ENCODE measurements at regions not wholly inside any gene's neighbourhood (a gene's known extent, or its start where the extent isn't known, plus 50 kb on each side); places are given as distances from the start of the nearest gene placed in this dataset.

GRCh38 chr6:165752451-165752850 lies 89.4 kb upstream of the PDE10A start:
- no peak overlapping the region for H3K4me3 ChIP-seq
- no peaks in the 10 kb centered on the region for H3K9me3 ChIP-seq
- no peaks in the 10 kb centered on the region for H3K36me3 ChIP-seq
- no peak overlapping the region for H3K27ac ChIP-seq
- no peak for DNase-seq (ENCODE audit: low spot score in 2 of 2)
- WGBS: 90% methylated on average over 3 of the region's 3 CpGs
- H3K4me1 ChIP-seq: no peaks in the 10 kb centered on the region
- TF ChIP-seq CTCF (IDR thresholded peaks at IDR 0.05): no peak
- TF ChIP-seq POLR2AphosphoS5 (IDR thresholded peaks at IDR 0.05): no peak
- no peak for TF ChIP-seq POLR2A (IDR thresholded peaks at IDR 0.05)
- no peak for TF ChIP-seq EP300 (IDR thresholded peaks at IDR 0.05)
- no peaks in the 10 kb centered on the region for H3K27me3 ChIP-seq

- WGBS: 79% methylated on average over 7 of the region's 7 CpGs
- no peak overlapping the region for H3K27ac ChIP-seq
- no peak overlapping the region for H3K4me3 ChIP-seq
- no peaks in the 10 kb centered on the region for H3K9me3 ChIP-seq
- TF ChIP-seq POLR2A (IDR thresholded peaks at IDR 0.05) (no peak), CTCF (IDR thresholded peaks at IDR 0.05) (no peak), POLR2AphosphoS5 (IDR thresholded peaks at IDR 0.05) (no peak), EP300 (IDR thresholded peaks at IDR 0.05) (no peak)
- DNase-seq (ENCODE audit: low spot score in 2 of 2): no peak
- no peaks in the 10 kb centered on the region for H3K4me1 ChIP-seq
- no peaks in the 10 kb centered on the region for H3K36me3 ChIP-seq
- H3K27me3 ChIP-seq: no peaks in the 10 kb centered on the region
Observed at GRCh38 chr6:165751486-165751885, 88.4 kb upstream of the PDE10A start.

GRCh38 chr6:165749163-165749562 lies 86.1 kb upstream of the PDE10A start:
- H3K4me3 ChIP-seq: no peak overlapping the region
- H3K9me3 ChIP-seq: no peaks in the 10 kb centered on the region
- no peaks in the 10 kb centered on the region for H3K36me3 ChIP-seq
- no peak for DNase-seq (ENCODE audit: low spot score in 2 of 2)
- no peaks in the 10 kb centered on the region for H3K4me1 ChIP-seq
- no peaks in the 10 kb centered on the region for H3K27me3 ChIP-seq
- TF ChIP-seq CTCF (IDR thresholded peaks at IDR 0.05) (no peak), POLR2AphosphoS5 (IDR thresholded peaks at IDR 0.05) (no peak), EP300 (IDR thresholded peaks at IDR 0.05) (no peak), POLR2A (IDR thresholded peaks at IDR 0.05) (no peak)
- no peak overlapping the region for H3K27ac ChIP-seq

- Histone ChIP-seq H3K27ac (no peak overlapping the region), H3K36me3 (no peaks in the 10 kb centered on the region), H3K27me3 (no peaks in the 10 kb centered on the region), H3K9me3 (no peaks in the 10 kb centered on the region), H3K4me1 (no peaks in the 10 kb centered on the region), H3K4me3 (no peak overlapping the region)
- DNase-seq (ENCODE audit: low spot score in 2 of 2): no peak
- TF ChIP-seq POLR2AphosphoS5 (IDR thresholded peaks at IDR 0.05) (no peak), CTCF (IDR thresholded peaks at IDR 0.05) (no peak), POLR2A (IDR thresholded peaks at IDR 0.05) (no peak)
- WGBS: 84% methylated on average over 6 of the region's 6 CpGs
Observed at GRCh38 chr6:165748390-165748789, 85.3 kb upstream of the PDE10A start.

GRCh38 chr6:165747963-165748362 lies 84.9 kb upstream of the PDE10A start:
- 73% methylated on average over 4 of the region's 4 CpGs for WGBS
- Histone ChIP-seq H3K9me3 (no peaks in the 10 kb centered on the region), H3K36me3 (no peaks in the 10 kb centered on the region), H3K27ac (no peak overlapping the region), H3K4me1 (no peaks in the 10 kb centered on the region), H3K4me3 (no peak overlapping the region), H3K27me3 (no peaks in the 10 kb centered on the region)
- TF ChIP-seq CTCF (IDR thresholded peaks at IDR 0.05) (no peak), POLR2AphosphoS5 (IDR thresholded peaks at IDR 0.05) (no peak), EP300 (IDR thresholded peaks at IDR 0.05) (no peak), POLR2A (IDR thresholded peaks at IDR 0.05) (no peak)
- DNase-seq (ENCODE audit: low spot score in 2 of 2): no peak
